Right lobe of liver (tissue), 4 donors: ENCODE measurements at regions not wholly inside any gene's neighbourhood (a gene's known extent, or its start where the extent isn't known, plus 50 kb on each side); places are given as distances from the start of the nearest gene placed in this dataset.

Experiments used
- CTCF ChIP-seq, 4 donors: fragments of 200-600 bp in 3 of 4; fragments of 450-650 bp in 1 of 4; IDR thresholded peaks; one replicate each; pipeline versions ENCODE4 v1.5.1 to v1.8.0; 2016 to 2022; ENCODE audit warnings: antibody characterized with exemption in 4 of 4, mild to moderate bottlenecking in 2 of 4
- POLR2A ChIP-seq: fragments of 450-650 bp; IDR thresholded peaks from one replicate; pipeline ENCODE4 v1.6.1; 2017; ENCODE audit warnings: antibody characterized with exemption, mild to moderate bottlenecking
- donor health status: DM: no; HTN: no; CAD: no.
- donor health status: DM: no; HTN: no; CAD: no.
- donor health status: DM: no; HTN: yes; CAD: no.

- TF ChIP-seq CTCF (IDR thresholded peaks at IDR 0.05) = no peak
- no peak for TF ChIP-seq POLR2A
These were observed 270.3 kb upstream of the CTSO start for GRCh38 chr4:156223985-156224384.
